Activated T-cell treated with anti-CD3 and anti-CD28 coated beads, Interleukin-2, amount 50 U/mL, for 4 hours (primary cell): ENCODE measurements at regions not wholly inside any gene's neighbourhood (a gene's known extent, or its start where the extent isn't known, plus 50 kb on each side); places are given as distances from the start of the nearest gene placed in this dataset.
"Not testable (repeated sequence)": the region's sequence is repeated elsewhere in the genome, so short reads cannot be mapped to it uniquely, and the experiment has no call there.

Experiments
- ATAC-seq, 2 donors: fragments of 200-7000 bp; cut with Tn5 transposase; one replicate each; pipeline ENCODE4 v1.10.0; 2021
- DNase-seq: peaks from one replicate; pipeline ENCODE4 v3.0.0-alpha.2; 2020
- H3K27me3 Mint-ChIP-seq: one replicate; pipeline ENCODE4 v1.8.0; 2021; ENCODE audit warnings: low read depth, mixed read lengths
- H3K36me3 Mint-ChIP-seq: one replicate; pipeline ENCODE4 v1.8.0; 2022; ENCODE audit warnings: mixed read lengths; ENCODE audit not compliant: insufficient read depth
- H3K4me1 Mint-ChIP-seq: one replicate; pipeline ENCODE4 v1.8.0; 2021; ENCODE audit warnings: low read depth, mixed read lengths
- H3K4me3 Mint-ChIP-seq: one replicate; pipeline ENCODE4 v1.8.0; 2021; ENCODE audit warnings: mild to moderate bottlenecking, moderate library complexity, mixed read lengths
- H3K9me3 Mint-ChIP-seq: one replicate; pipeline ENCODE4 v1.8.0; 2021; ENCODE audit warnings: mixed read lengths

- H3K9me3 Mint-ChIP-seq, result no peaks in the 10 kb centered on the region
- no peak for DNase-seq
- H3K36me3 Mint-ChIP-seq, result no peaks in the 10 kb centered on the region
- no peaks in the 10 kb centered on the region for H3K4me1 Mint-ChIP-seq
- H3K4me3 Mint-ChIP-seq, result no peak overlapping the region
- no peaks in the 10 kb centered on the region for H3K27me3 Mint-ChIP-seq
- no peak for ATAC-seq
These were observed 215.6 kb downstream of the DHX15 start for GRCh38 chr4:24368801-24369200.

- H3K4me1 Mint-ChIP-seq, result no peaks in the 10 kb centered on the region
- no peaks in the 10 kb centered on the region for H3K36me3 Mint-ChIP-seq
- ATAC-seq (no peak), DNase-seq (no peak)
- peaks cover 2% of the 10 kb centered on the region for H3K27me3 Mint-ChIP-seq
- H3K9me3 Mint-ChIP-seq, result no peaks in the 10 kb centered on the region
- H3K4me3 Mint-ChIP-seq, result no peak overlapping the region
These were observed 219.5 kb downstream of the DHX15 start for GRCh38 chr4:24364852-24365251.

- ATAC-seq, result no peak
- DNase-seq, result no peak
- Mint-ChIP-seq H3K27me3 (peaks cover 2% of the 10 kb centered on the region), H3K9me3 (no peaks in the 10 kb centered on the region), H3K4me1 (no peaks in the 10 kb centered on the region), H3K4me3 (no peak overlapping the region), H3K36me3 (no peaks in the 10 kb centered on the region)
These were observed 220.1 kb downstream of the DHX15 start for GRCh38 chr4:24364249-24364648.

GRCh38 chr4:24363751-24364150 lies 220.6 kb downstream of the DHX15 start:
- ATAC-seq (no peak), DNase-seq (no peak)
- Mint-ChIP-seq H3K27me3 (peaks cover 2% of the 10 kb centered on the region), H3K4me1 (no peaks in the 10 kb centered on the region), H3K9me3 (no peaks in the 10 kb centered on the region), H3K4me3 (no peak overlapping the region), H3K36me3 (no peaks in the 10 kb centered on the region)

- ATAC-seq (no peak), DNase-seq (no peak)
- no peaks in the 10 kb centered on the region for H3K36me3 Mint-ChIP-seq
- no peak overlapping the region for H3K4me3 Mint-ChIP-seq
- H3K4me1 Mint-ChIP-seq, result no peaks in the 10 kb centered on the region
- H3K27me3 Mint-ChIP-seq, result no peaks in the 10 kb centered on the region
- H3K9me3 Mint-ChIP-seq, result no peaks in the 10 kb centered on the region
These were observed 232.2 kb downstream of the DHX15 start for GRCh38 chr4:24352112-24352511.

- DNase-seq, H3K27me3 Mint-ChIP-seq, ATAC-seq, H3K36me3 Mint-ChIP-seq, H3K9me3 Mint-ChIP-seq, H3K4me1 Mint-ChIP-seq, H3K4me3 Mint-ChIP-seq: not testable (repeated sequence)
These were observed 235.0 kb downstream of the DHX15 start for GRCh38 chr4:24349168-24349996.

GRCh38 chr4:24339260-24339659 lies 245.1 kb downstream of the DHX15 start:
- H3K9me3 Mint-ChIP-seq, result no peaks in the 10 kb centered on the region
- H3K36me3 Mint-ChIP-seq, result no peaks in the 10 kb centered on the region
- no peak overlapping the region for H3K4me3 Mint-ChIP-seq
- H3K27me3 Mint-ChIP-seq, result no peaks in the 10 kb centered on the region
- DNase-seq (no peak), ATAC-seq (no peak)
- H3K4me1 Mint-ChIP-seq, result no peaks in the 10 kb centered on the region

GRCh38 chr4:24337451-24338190 lies 246.7 kb downstream of the DHX15 start:
- Mint-ChIP-seq H3K27me3 (no peaks in the 10 kb centered on the region), H3K4me3 (no peak overlapping the region), H3K4me1 (no peaks in the 10 kb centered on the region), H3K9me3 (no peaks in the 10 kb centered on the region), H3K36me3 (no peaks in the 10 kb centered on the region)
- DNase-seq (no peak), ATAC-seq (no peak)

GRCh38 chr4:24335616-24336015 lies 248.7 kb downstream of the DHX15 start:
- no peaks in the 10 kb centered on the region for H3K36me3 Mint-ChIP-seq
- no peak overlapping the region for H3K4me3 Mint-ChIP-seq
- no peak for DNase-seq
- no peaks in the 10 kb centered on the region for H3K9me3 Mint-ChIP-seq
- ATAC-seq, result no peak
- H3K27me3 Mint-ChIP-seq, result no peaks in the 10 kb centered on the region
- no peaks in the 10 kb centered on the region for H3K4me1 Mint-ChIP-seq

GRCh38 chr4:24334906-24335305 lies 249.4 kb downstream of the DHX15 start:
- no peaks in the 10 kb centered on the region for H3K4me1 Mint-ChIP-seq
- H3K9me3 Mint-ChIP-seq, result no peaks in the 10 kb centered on the region
- DNase-seq (no peak), ATAC-seq (no peak)
- H3K27me3 Mint-ChIP-seq, result no peaks in the 10 kb centered on the region
- H3K4me3 Mint-ChIP-seq, result no peak overlapping the region
- H3K36me3 Mint-ChIP-seq, result no peaks in the 10 kb centered on the region

- Mint-ChIP-seq H3K4me3 (no peak overlapping the region), H3K27me3 (no peaks in the 10 kb centered on the region), H3K4me1 (no peaks in the 10 kb centered on the region), H3K36me3 (no peaks in the 10 kb centered on the region), H3K9me3 (no peaks in the 10 kb centered on the region)
- no peak for ATAC-seq
- no peak for DNase-seq
These were observed 253.8 kb downstream of the DHX15 start for GRCh38 chr4:24330573-24330972.

GRCh38 chr4:24330172-24330571 lies 254.2 kb downstream of the DHX15 start:
- Mint-ChIP-seq H3K27me3 (no peaks in the 10 kb centered on the region), H3K36me3 (no peaks in the 10 kb centered on the region), H3K9me3 (no peaks in the 10 kb centered on the region), H3K4me1 (no peaks in the 10 kb centered on the region), H3K4me3 (no peak overlapping the region)
- ATAC-seq, result no peak
- no peak for DNase-seq

- Mint-ChIP-seq H3K9me3 (no peaks in the 10 kb centered on the region), H3K4me3 (no peak overlapping the region), H3K36me3 (no peaks in the 10 kb centered on the region)
These were observed 255.6 kb downstream of the DHX15 start for GRCh38 chr4:24328711-24329110.

GRCh38 chr4:24328310-24328709 lies 256.0 kb downstream of the DHX15 start:
- H3K27me3 Mint-ChIP-seq, result no peaks in the 10 kb centered on the region
- H3K9me3 Mint-ChIP-seq, result no peaks in the 10 kb centered on the region
- H3K4me3 Mint-ChIP-seq, result no peak overlapping the region
- H3K4me1 Mint-ChIP-seq, result no peaks in the 10 kb centered on the region
- ATAC-seq (no peak), DNase-seq (no peak)
- no peaks in the 10 kb centered on the region for H3K36me3 Mint-ChIP-seq

More at GRCh38 chr4:24328711-24329110, 255.6 kb downstream of the DHX15 start:
- DNase-seq (no peak), ATAC-seq (no peak)
- H3K4me1 Mint-ChIP-seq, result no peaks in the 10 kb centered on the region
- no peaks in the 10 kb centered on the region for H3K27me3 Mint-ChIP-seq

- no peak overlapping the region for H3K4me3 Mint-ChIP-seq
- H3K27me3 Mint-ChIP-seq, result no peaks in the 10 kb centered on the region
- H3K9me3 Mint-ChIP-seq, result no peaks in the 10 kb centered on the region
- no peaks in the 10 kb centered on the region for H3K4me1 Mint-ChIP-seq
- DNase-seq, result no peak
- no peaks in the 10 kb centered on the region for H3K36me3 Mint-ChIP-seq
- no peak for ATAC-seq
These were observed 261.4 kb downstream of the DHX15 start for GRCh38 chr4:24322995-24323394.
